ENCODE measurements at regions not wholly inside any gene's neighbourhood (a gene's known extent, or its start where the extent isn't known, plus 50 kb on each side); places are given as distances from the start of the nearest gene placed in this dataset.

GRCh38 chr15:47872208-47872607, 154.9 kb downstream of the SEMA6D start:
- TF ChIP-seq, protein P1, sequence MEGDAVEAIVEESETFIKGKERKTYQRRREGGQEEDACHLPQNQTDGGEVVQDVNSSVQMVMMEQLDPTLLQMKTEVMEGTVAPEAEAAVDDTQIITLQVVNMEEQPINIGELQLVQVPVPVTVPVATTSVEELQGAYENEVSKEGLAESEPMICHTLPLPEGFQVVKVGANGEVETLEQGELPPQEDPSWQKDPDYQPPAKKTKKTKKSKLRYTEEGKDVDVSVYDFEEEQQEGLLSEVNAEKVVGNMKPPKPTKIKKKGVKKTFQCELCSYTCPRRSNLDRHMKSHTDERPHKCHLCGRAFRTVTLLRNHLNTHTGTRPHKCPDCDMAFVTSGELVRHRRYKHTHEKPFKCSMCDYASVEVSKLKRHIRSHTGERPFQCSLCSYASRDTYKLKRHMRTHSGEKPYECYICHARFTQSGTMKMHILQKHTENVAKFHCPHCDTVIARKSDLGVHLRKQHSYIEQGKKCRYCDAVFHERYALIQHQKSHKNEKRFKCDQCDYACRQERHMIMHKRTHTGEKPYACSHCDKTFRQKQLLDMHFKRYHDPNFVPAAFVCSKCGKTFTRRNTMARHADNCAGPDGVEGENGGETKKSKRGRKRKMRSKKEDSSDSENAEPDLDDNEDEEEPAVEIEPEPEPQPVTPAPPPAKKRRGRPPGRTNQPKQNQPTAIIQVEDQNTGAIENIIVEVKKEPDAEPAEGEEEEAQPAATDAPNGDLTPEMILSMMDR (optimal IDR thresholded peaks at IDR 0.05 in 1 of 3, IDR thresholded peaks at IDR 0.05 in 1 of 3, conservative IDR thresholded peaks at IDR 0.05 in 1 of 3; ENCODE audit: extremely low read depth in 1 of 3, insufficient read depth in 2 of 3, low read length in 3 of 3): no peak
- TF ChIP-seq EZH2 (IDR thresholded peaks at IDR 0.05; ENCODE audit: low read length): no peak
